ENCODE measurements at regions not wholly inside any gene's neighbourhood (a gene's known extent, or its start where the extent isn't known, plus 50 kb on each side); places are given as distances from the start of the nearest gene placed in this dataset.

DNA sequence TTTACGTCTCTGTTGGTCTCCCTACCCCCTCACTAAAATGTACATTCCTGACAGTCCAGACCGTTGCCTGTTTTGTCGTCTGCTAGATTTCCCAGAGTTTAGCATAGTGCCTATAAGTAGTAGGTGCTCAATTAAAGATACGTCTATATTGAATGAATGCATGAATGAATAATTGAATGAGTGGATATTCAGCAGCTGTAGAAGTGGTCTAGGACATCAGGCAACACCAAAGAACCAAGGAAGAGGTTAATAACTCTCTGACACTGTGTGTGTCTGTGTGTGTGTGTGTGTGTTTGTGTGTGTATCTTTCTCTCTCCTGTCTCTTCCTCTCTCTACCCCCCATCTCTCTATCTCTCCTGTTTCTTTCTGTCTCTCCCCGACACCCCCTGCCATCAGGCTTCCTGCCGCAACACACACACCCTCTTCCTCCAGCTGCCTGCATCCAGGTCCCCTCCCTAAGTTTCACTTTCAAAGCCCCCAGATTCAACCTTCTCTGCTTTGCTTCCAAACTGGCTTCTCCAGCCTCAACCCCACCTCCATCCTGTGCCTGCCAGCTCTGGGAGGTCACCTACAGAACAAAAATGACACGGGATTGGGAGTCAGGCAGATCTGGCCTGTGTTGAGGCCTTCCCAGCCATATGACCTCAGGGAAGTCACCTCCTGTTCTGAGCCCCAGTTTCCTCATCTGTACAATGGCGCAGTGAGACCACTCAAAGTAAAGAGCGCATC lies 119.9 kb upstream of the NCOR2 start:
- DNase-seq (ENCODE audit: low spot score): no peak

DNA sequence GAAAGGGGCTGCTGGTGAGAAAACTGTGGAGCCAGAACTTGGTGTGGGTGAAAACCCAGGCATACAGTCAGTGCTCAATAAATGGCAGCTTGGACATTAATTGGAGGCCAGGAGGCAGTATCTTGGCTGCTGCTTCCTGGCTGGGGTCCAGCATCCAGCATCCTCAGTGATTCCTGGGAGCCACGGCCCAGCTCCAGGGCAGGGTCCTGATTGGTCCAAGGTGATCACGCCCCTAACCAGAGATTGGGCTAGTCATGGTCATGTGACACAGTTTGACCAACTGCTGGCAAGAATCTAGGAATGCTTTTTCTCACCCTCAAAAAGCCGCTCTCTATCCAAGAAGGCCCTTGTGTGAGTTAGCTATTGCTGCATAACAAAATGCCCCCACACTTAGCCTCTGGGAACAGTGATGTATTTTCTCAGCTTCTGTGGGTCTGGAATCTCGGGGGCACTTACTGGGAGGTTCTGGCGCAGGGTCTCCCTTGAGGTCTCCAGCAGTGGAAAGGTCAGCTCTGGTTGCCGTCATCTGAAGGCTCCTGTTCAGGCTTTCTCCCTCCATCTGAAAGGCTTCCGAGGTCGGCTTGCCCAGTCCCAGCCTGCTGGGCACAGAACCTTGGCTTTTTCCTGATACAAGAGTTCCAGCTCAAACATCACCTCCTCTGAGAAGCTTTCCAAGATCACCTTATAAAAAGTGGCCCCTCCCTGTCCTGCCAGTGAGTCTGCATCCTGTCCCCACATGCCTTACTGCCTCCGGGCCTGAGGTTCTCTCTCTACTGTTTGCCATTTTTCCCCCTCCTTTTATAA lies 119.2 kb upstream of the NCOR2 start:
- no peak for DNase-seq (ENCODE audit: low spot score)

DNA sequence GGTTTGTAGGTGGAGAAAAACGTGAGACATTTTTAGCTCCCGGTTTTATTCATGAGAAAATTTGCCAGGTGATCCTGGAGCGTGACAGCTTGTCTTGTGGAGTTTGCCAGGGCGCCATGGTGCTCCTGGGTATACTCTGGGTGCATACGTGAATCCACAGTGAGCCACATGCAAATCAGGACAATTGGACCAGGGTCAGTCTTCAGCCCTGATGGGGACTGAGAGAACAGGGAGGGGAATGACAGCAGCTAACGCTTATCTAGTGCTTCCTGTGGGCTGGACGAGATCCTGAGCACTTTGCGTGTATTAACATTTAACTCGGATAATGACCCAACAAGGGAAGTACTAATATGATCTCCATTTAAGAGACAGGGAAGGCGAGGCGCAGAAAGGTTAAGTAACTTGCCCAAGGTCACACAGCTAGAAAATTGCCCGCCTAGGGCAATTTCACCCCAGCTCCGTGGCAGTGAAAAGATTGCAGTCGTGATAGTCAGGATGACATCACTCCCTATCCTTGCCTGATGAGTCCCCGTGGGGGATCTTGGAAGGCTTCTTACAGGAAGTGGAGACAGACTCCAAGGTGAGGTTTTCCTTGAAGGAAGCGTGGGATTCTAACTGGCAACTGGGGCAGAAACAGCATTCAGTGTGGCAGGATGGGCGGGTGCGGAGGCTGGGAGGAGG lies 118.4 kb upstream of the NCOR2 start:
- DNase-seq (ENCODE audit: low spot score): no peak

DNA sequence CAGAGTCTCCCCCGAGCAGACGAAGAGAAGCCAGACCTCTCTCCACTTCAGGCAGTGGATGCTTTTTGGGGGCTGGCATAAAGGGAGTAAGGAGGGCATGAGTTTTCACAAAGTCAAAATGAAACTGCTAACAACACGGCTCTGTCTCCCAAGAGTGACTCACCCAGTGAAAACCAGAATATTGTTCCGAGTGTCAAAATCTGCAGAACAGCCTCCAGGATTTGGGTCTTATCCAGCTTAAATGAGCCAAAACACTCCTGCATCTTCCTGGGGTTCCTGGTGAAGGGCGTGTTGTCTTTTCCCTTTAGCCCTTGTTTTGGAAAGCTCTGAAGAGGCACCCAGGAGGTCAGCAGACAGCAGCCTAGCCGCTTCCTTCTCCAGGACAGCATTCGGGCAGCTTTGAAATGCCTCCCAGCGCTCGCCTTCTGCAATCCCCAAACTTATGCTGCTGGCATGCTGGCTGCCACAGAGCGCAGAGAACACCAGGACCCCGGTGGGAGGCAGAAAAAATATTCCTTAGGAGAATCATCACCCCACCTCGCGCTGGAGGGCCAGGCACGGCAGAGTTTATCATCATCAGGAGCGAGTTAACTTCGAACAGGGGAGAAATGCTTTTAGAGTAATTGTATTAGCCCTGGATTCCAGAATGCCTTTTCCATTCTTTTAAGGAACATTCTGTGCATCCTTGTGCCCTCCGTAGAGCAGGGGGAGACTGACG lies 117.7 kb upstream of the NCOR2 start:
- peak; percentile 84 for DNase-seq (ENCODE audit: low spot score)

DNA sequence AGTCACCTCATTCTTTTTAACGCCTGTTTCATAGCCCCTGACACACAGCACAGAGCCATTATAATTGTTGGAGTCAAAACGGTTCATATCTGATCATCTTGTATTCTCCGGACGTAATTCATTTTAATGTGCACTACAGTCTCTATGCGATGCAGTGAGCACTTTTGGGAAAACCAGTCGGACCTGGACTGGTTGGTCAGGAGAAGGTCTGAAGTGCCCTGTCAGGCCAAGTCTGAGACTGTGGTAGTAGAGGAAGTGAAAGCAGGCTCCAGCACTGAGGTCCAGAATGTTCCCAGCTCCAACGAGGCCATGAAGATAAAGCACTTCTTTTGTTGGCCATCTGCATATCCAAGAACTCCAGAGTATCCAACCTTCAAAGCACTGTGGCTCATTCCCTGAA lies 117.1 kb upstream of the NCOR2 start:
- DNase-seq (ENCODE audit: low spot score): peak; percentile 26

DNA sequence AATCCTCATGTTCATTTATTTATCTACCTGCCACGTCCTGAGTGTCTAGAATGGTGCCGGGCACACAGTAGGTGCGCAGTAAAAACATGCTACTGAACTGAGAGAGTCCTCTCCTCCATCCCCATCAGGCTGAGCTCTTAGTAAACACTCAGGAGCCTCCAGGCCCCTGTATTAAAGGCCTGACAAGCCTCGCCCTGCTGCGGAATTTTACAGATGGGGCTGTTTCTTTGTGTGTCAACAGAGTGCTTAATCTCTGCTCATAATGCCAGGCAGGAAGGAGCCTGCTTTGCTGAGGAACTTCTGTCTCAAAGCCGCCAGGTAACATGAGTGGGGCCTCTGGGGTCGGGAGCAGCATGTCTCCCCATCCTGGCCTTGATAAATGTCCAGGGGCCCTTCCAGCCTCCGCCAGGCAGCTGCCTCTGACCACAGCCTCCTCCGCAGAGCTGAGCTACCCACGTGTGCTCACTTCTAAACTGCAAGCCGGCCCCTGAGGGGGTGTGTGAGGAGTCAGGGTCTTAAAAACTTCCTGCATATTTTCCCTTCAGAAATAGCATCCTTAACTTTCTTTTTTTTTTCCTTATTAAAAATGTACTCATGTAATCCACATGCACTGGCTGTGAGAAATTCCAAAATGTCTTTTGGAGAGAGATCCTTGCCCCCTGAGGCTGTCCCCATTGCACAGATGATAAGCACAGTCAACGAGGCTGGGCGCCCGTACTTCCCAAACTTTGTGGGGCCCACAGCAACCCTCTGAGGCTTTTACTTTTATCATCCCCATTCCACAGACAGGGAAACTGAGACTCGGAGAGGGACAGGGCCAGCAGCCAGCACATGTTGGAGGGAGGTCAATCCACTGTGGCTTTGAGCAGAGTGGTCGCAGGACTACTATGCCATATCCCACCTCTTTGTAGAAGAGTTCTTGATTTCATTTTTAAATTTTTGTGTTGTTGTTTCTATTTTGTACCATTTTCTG lies 116.0 kb upstream of the NCOR2 start:
- DNase-seq (ENCODE audit: low spot score): no peak

DNA sequence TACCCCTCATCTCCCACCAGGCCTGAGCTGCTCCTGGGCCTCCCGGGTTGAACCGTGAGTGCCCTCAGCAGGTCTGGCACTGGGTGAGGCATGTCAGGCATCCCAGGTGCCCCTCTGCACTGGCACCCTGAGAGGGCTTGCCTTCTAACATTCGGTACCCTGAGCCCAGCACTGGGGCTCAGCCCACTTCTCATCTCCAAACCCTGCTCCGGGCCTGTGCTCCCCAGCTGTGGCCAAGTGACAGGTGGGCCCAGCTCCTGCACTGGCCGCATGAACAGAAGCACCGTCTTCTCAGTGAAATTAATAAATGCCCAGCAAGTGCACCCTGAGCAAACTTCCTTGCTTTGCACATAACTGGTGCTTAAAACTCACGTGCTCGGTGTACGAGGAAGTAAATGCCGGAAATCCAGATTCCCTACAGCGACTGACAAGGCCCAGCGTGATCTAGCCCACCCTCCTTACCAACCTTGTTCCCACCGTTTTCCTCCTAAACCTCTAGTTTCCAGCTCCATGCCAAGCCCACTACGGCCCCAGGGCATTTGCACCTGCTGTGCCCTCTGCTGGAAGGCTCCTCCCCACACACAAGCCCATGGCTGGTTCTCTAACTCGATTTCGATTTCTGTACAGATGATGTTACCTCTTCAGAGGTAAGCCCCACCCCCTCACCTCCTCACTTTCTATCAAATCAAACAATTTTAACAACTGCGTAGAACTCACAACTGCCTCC lies 115.2 kb upstream of the NCOR2 start:
- no peak for DNase-seq (ENCODE audit: low spot score)

DNA sequence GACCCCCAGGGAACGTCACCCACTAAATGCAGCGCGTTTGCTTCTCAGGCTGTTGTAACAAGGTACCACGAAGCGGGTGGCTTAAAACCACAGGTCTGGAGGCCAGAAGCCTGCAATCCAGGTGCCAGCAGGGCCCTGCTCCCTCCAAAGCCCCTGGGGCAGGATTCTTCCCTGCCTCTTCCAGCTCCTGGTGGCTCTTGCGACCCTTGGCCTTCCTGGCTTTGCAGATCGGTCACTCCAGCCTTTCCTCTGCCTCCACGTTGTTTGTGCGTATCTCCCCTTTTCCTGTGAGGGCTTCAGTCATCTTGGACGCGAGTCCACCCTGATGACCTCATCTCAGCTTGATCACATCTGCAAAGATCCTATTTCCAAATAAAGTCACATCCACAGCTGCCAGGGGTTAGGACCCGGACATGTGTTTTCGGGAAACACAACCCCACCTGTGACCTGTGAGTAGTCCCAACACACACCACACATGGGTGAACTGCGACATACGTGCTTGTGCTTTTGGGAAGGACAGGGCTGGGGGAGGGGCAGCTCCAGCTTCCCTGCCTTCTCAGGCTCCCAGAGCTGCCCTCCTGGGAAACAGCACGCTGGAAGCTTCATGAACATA lies 114.5 kb upstream of the NCOR2 start:
- no peak for DNase-seq (ENCODE audit: low spot score)

DNA sequence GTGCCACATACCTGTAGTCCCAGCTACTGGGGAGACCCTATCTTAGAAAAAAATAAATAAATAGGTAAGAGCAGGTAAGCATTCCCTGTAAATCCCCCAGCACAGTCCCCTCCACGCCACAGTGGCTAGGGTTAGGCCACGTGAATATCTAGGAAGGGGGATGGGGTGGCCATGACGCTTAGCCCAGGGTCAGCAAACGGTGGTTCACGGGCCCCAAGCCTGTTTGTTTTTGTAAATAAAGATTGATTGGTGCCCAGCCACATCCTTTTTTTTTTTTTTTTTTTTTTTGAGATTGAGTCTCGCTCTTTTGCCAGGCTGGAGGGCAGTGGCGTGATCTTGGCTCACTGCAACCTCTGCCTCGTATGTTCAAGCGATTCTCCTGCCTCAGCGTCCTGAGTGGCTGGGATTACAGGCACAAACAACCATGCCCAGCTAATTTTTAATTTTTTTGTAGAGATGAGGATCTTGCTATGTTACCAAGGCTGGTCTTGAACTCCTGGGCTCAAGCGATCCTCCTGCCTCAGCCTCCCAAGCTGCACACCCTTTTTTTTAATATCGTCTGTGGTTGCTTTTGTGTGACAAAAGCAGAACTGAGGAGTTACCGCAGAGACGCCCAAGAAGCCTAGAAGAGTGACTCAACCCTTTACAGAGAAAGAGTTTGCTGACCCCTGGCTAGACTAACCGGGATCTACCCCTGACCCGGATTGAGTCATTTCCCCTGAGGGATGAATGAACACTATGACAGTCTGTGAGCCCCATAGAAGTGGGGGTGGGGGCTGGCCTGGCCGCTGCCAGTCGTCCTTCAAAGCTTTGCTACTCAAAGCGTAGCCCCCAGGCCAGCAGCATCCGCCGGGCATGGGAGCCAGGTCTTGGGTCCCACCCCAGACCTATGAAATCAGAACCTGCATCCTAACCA lies 113.7 kb upstream of the NCOR2 start:
- DNase-seq (ENCODE audit: low spot score): peak; percentile 88

DNA sequence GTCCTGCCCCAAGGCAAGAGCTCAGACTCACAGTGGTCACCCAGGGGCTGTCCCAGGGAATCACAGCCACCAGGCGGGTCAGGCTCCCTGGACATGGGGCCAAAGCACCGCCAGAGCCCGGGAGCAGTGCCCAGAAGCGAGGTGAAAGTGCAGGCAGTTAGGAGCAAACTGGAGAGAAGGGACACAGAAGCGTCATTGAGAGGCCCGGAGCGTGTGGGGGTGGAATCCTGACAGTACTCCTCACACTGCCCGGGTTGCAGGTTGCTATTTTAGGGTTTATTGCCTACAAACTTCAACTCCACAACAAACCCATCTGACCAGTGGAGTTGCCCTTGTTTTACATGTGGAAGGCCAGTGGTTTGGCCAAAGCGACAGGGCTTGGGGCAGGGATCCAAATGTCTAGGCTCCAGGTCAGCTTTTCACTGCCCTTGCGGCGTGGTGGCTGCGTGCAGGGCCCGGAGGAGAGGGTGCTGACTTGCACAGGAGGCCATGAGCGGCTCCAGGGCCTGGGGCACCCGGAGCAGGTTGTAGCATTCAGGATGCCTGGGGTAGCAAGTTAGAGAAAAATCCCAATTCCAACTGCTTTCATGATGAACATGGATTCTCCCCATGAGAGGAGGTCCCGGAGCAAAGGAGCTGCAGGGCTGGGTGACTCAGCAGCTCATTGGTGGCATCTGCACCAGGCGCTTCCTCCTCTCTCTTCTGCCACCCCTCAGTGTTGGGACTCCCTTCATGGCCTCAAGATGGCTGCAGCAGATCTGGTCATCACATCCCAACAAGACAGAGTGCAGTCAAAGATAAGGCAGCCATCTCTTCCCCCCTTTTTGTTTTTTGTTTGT lies 112.3 kb upstream of the NCOR2 start:
- DNase-seq (ENCODE audit: low spot score): peak; percentile 70

DNA sequence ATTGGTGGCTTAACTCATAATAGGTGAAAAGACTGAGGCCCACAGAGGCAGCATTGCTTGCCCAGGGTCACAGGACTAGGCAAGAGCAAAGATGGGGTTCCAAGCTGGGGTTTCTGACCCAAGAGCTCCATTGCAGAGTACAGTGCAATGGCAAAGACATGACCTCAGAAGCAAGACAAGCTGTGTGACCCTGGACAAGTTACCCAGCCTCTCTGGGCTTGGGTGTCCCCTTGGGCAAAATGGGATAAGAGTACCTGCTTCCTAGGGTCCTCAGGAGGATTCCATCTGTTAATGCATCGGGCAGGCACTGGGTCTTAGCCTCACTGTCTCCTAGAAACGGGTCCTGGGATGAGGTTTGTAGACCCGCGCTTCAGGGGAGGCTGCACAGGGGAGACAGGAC lies 111.6 kb upstream of the NCOR2 start:
- DNase-seq (ENCODE audit: low spot score): no peak

DNA sequence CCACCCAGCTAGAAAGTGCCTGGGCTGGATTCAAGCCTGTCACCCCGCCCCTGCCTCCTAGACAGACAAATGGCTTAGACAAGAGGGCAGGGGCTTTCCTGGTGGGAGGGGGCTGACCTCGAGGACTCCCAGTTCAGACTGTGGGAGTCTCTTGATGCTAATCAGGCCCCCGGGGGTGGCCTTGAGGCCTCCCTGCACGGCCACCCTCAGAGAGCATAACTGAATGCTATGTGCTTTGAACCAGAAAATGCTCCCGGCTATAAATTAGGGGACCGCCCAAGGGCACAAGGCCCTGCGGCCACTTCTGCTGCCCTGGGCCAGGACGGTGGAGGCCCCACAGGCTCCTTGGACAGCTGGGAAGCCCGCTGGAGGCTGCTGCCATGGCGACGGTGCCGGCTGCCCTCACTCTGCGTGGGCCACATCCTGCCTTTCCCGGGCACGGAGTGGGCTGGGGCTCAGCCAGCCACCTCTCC lies 111.0 kb upstream of the NCOR2 start:
- no peak for DNase-seq (ENCODE audit: low spot score)

DNA sequence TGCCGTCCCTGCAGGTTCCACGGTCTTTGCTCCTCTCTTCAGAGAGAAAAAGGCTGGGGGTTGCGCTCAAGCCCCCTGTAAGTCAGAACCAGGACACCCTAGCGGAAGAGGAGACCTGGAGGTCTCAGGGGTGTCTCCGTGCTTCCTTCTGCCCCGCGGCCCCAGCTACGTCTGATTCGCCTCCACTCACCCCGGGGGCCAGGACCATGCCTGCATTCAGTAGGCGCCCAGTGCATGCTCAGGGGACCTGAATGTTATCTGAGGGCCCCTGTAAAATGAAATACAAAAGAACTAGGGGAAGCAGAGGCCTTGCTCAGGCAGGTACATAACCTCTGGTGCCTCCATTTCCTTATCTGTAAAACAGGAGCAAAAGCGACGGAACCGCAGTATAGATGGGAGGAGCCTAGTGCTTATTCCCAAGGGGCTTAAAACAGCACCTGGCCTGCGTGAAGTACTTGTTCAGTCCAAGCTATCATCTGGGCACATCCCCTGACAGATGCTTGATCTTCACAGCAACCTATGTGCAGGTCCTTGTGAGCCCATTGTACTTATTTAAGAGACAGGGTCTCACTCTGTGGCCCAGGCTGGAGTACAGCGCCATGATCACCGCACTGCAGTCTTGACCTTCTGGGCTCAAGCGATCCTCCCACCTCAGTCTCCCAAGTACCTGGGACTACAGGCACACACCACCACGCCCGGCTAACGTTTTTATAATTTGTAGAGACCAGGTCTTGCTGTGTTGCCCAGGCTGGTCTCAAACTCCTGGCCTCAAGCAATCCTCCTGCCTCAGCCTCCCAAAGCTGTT lies 110.3 kb upstream of the NCOR2 start:
- no peak for DNase-seq (ENCODE audit: low spot score)

DNA sequence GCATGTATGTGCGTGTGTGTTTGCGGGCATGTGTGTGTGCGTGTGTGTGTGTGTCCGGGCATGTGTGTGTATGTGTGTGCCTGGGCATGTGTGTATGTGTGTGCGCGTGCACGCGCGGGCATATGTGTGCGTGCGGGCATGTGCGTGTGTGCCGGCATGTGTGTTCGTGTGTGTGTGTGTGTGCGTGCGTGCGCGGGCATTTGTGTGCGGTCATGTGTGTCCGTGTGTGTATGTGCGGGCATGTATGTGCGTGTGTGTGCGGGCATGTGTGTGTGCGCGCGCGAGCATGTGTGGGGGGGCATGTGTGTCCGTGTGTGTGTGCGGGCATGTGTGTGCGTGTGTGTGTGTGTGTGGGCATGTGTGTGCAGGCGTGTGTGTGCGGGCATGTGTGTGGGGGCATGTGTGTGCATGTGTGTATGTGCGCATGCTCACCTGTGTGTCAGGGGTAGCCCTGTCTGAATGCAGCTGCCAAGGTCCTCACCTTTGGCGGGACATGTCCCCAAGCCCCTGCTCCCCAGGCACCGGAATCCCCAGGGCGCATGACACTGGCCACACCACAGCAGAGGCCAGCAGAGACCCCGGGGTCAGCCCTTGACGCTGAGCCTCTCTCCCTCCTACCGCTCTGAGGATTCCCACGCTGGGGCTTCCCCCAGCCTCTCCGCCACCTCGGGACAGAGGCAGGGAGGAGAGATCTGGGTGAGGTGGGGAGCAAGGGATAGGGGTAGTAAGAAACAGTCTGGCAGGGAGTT lies 109.5 kb upstream of the NCOR2 start:
- DNase-seq (ENCODE audit: low spot score): no peak

DNA sequence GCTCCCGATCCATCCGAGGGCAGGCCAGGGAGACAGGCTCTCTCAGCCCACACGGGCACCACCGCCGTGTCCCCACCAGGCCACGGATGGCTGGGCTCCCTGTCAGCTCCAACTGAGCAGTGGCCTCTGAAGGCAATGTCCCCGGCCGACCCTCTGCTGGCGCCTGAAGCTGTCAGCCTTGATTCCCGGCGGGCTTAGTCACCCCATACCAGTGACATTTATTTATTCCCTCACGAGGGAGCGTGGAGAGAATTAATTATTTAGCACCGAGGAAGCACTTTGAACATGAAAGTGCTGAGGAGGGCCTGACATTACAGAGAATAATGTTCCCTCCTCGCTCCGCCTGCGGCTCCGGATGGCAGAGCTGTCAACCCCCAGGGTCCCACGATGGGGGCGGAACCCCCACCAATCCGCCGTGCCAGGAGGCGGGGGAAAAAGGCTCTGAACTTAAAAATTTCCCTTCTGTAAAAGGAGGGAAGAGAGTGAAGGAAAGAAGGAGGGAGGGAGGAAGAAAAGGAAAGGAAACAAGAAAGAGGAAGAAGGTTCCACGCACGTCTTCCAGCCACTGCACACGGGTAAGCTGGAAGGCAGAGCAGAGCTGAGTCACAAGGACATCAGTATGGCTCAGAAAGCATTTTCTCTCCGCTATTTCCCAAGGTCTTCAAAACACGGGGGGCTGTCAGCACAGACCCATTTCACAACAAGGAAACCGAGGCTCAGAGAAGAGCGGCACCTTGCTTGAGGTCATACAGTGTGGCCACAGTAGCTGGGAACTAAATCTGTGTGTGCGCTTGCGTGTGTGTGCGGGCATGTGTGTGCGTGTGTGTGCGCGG lies 108.7 kb upstream of the NCOR2 start:
- DNase-seq (ENCODE audit: low spot score): no peak
